COLO668 (cell line): ENCODE measurements at regions not wholly inside any gene's neighbourhood (a gene's known extent, or its start where the extent isn't known, plus 50 kb on each side); places are given as distances from the start of the nearest gene placed in this dataset.
A peak's percentile ranks its signal among the peaks of the same experiment; 100 is the strongest.

Source experiments
- DNase-seq: peaks from one replicate; lab custom pipeline; 2025; ENCODE audit not compliant: unreplicated experiment; lab: John Stamatoyannopoulos, UW

DNA sequence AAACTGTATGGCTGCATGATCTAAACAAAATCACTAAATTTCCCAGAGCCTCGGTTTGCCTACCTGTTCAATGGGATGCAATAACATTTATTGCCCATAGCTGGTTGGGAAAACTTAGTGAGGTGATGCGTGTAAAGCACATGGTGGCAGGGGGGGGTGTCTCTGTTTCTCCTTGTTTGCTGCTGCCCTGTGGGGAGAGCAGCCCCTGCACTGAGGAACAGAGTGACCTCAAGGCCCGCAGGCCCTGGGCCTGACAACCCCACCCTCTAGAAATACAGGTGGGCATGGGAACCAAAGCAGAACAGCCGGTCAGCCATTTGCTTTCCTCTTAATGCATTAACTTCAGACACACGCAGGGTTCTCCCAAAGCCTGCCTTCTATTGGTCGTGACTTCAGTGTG is 55.1 kb upstream of the SLC66A3 start:
- DNase-seq, result no peak

GRCh38 chr2:11100976-11101375 is 54.3 kb upstream of the SLC66A3 start:
- no peak for DNase-seq

- no peak for DNase-seq
Measured at GRCh38 chr2:11101430-11101829, 53.8 kb upstream of the SLC66A3 start.

- DNase-seq, result no peak
Measured at GRCh38 chr2:11102466-11102865, 52.8 kb upstream of the SLC66A3 start.

DNA sequence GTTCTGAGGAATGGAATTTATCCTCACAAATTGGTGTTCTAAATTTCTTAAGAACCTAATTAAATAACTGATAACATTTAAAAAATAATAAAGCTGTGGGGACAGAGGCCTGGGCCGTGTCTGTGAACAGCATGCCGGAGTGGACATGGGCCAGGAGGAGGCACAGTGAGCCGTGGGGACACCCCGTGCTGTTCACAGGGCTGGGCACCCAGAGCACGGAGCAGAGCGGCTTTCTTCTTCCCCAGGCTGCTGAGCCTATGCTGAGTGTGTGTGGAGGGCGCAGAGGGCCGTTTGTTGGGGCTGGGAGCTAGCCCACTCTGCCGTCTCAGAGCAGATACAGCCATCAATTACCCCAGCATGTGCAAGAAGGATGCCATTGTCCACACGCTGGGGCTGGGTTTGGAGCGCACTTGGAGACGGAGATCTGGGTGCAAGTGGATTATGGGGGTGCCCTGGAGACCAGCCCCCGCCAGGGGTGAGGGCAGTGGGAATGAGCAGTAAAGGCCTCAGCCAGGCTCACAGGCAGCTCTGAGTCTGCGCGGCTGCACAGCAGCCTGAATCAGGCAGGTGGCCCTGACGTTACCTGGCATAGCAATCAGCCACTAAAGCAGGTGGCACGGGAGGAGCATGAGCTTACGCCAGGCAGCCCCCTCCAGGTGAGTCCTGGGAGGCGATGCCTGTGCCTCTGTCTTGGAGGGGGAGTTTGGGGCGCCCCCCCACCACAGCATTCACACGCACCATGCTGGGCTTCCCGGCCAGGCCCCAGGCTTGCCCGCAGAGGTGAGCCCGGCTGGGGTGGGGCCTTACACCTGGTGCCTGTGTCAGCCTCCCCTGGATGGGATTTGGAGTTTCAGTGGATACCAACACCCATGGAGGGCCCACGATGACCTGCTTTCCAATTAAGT is 52.1 kb upstream of the SLC66A3 start:
- peak; percentile 35 for DNase-seq

GRCh38 chr2:11103984-11104793 is 51.1 kb upstream of the SLC66A3 start:
- no peak for DNase-seq

DNA sequence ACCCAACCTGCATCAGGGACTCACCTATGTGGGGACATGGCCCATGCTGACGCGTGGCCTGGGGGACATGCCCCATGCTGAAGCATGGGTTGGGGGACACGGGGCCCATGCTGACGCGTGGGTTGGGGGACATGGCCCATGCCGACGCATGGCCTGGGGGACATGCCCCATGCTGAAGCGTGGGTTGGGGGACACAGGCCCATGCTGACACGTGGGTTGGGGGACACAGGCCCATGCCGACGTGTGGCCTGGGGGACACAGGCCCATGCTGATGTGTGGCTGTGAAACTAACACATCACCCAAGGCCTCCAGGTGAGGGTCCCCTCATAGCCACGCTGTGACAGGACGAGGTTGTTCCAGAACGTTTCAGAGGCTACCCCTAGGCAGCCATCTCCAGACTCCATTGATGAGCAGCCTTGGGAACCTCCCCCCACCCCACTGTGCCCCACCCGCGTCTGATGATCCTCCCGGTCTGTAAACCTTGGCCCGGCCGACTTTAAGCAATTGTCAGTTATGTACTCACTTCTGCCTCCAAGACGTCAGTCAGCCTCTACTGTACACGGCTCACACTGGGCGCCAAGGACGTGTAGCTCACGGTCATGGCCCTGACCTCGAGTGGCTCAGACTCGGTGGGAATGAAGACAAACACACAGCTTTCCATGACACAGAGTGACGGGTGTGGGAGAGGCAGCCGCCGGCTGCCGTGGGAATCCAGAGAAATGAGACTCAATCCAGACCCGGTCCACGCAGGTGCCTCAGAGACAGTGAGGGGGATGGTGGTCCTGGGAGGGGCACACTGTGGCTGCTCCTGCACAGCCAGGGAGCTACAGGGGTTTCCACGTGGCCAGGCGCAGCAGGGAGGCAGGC is 50.2 kb upstream of the SLC66A3 start:
- DNase-seq, result no peak
